ENCODE measurements at regions not wholly inside any gene's neighbourhood (a gene's known extent, or its start where the extent isn't known, plus 50 kb on each side); places are given as distances from the start of the nearest gene placed in this dataset.

- DNase-seq (ENCODE audit: low read depth, low spot score), result no peak
Measured at GRCh38 chr10:9188022-9188810, 1133.7 kb downstream of the GATA3 start.

GRCh38 chr10:9189448-9189847 lies 1135.0 kb downstream of the GATA3 start:
- no peak for DNase-seq (ENCODE audit: low read depth, low spot score)

GRCh38 chr10:9193120-9193519 lies 1138.6 kb downstream of the GATA3 start:
- DNase-seq (ENCODE audit: low read depth, low spot score), result no peak

GRCh38 chr10:9195385-9195784 lies 1140.9 kb downstream of the GATA3 start:
- no peak for DNase-seq (ENCODE audit: low read depth, low spot score)

- DNase-seq (ENCODE audit: low read depth, low spot score), result no peak
Measured at GRCh38 chr10:9198611-9199010, 1144.1 kb downstream of the GATA3 start.

GRCh38 chr10:9205558-9205957 lies 1151.1 kb downstream of the GATA3 start:
- DNase-seq (ENCODE audit: low read depth, low spot score), result no peak

GRCh38 chr10:9209105-9209798 lies 1154.8 kb downstream of the GATA3 start:
- peak; percentile 26 for DNase-seq (ENCODE audit: low read depth, low spot score)

- DNase-seq (ENCODE audit: low read depth, low spot score), result no peak
Measured at GRCh38 chr10:9211228-9211627, 1156.7 kb downstream of the GATA3 start.

GRCh38 chr10:9214618-9215017 lies 1160.1 kb downstream of the GATA3 start:
- no peak for DNase-seq (ENCODE audit: low read depth, low spot score)

GRCh38 chr10:9215121-9215520 lies 1160.6 kb downstream of the GATA3 start:
- DNase-seq (ENCODE audit: low read depth, low spot score), result no peak

- no peak for DNase-seq (ENCODE audit: low read depth, low spot score)
Measured at GRCh38 chr10:9219860-9220259, 1165.4 kb downstream of the GATA3 start.

- DNase-seq (ENCODE audit: low read depth, low spot score), result peak; percentile 25
Measured at GRCh38 chr10:9222917-9223316, 1168.4 kb downstream of the GATA3 start.

- DNase-seq (ENCODE audit: low read depth, low spot score), result no peak
Measured at GRCh38 chr10:9227679-9228365, 1173.3 kb downstream of the GATA3 start.

GRCh38 chr10:9228771-9229170 lies 1174.3 kb downstream of the GATA3 start:
- no peak for DNase-seq (ENCODE audit: low read depth, low spot score)

GRCh38 chr10:9229702-9230244 lies 1175.3 kb downstream of the GATA3 start:
- no peak for DNase-seq (ENCODE audit: low read depth, low spot score)

GRCh38 chr10:9230625-9231024 lies 1176.1 kb downstream of the GATA3 start:
- DNase-seq (ENCODE audit: low read depth, low spot score), result no peak

- no peak for DNase-seq (ENCODE audit: low read depth, low spot score)
Measured at GRCh38 chr10:9234191-9234590, 1179.7 kb downstream of the GATA3 start.

GRCh38 chr10:9238041-9238440 lies 1183.6 kb downstream of the GATA3 start:
- DNase-seq (ENCODE audit: low read depth, low spot score), result no peak

- no peak for DNase-seq (ENCODE audit: low read depth, low spot score)
Measured at GRCh38 chr10:9239298-9239697, 1184.8 kb downstream of the GATA3 start.

GRCh38 chr10:9243941-9244411 lies 1189.5 kb downstream of the GATA3 start:
- no peak for DNase-seq (ENCODE audit: low read depth, low spot score)

- DNase-seq (ENCODE audit: low read depth, low spot score), result no peak
Measured at GRCh38 chr10:9244864-9245263, 1190.4 kb downstream of the GATA3 start.

- no peak for DNase-seq (ENCODE audit: low read depth, low spot score)
Measured at GRCh38 chr10:9253121-9253520, 1198.6 kb downstream of the GATA3 start.
